Testis (tissue), 2 donors: ENCODE measurements at regions not wholly inside any gene's neighbourhood (a gene's known extent, or its start where the extent isn't known, plus 50 kb on each side); places are given as distances from the start of the nearest gene placed in this dataset.
"Not testable (repeated sequence)": the region's sequence is repeated elsewhere in the genome, so short reads cannot be mapped to it uniquely, and the experiment has no call there.

Experiments used
- POLR2A ChIP-seq: fragments of 450-650 bp; IDR thresholded peaks from one replicate; pipeline ENCODE4 v1.6.1; 2017; ENCODE audit warnings: antibody characterized with exemption, mild to moderate bottlenecking, moderate library complexity
- TF ChIP-seq, protein P1 (sequence below), 3 experiments: fragments of 450-650 bp in 2 of 3; fragments of 200-600 bp in 1 of 3; sonication (generic) in 1 of 3; IDR thresholded peaks; one replicate each; pipeline ENCODE4 v1.5.1; 2016 to 2019; ENCODE audit warnings: antibody characterized with exemption in 3 of 3, mild to moderate bottlenecking in 2 of 3, moderate library complexity in 1 of 3

- TF ChIP-seq, protein P1, sequence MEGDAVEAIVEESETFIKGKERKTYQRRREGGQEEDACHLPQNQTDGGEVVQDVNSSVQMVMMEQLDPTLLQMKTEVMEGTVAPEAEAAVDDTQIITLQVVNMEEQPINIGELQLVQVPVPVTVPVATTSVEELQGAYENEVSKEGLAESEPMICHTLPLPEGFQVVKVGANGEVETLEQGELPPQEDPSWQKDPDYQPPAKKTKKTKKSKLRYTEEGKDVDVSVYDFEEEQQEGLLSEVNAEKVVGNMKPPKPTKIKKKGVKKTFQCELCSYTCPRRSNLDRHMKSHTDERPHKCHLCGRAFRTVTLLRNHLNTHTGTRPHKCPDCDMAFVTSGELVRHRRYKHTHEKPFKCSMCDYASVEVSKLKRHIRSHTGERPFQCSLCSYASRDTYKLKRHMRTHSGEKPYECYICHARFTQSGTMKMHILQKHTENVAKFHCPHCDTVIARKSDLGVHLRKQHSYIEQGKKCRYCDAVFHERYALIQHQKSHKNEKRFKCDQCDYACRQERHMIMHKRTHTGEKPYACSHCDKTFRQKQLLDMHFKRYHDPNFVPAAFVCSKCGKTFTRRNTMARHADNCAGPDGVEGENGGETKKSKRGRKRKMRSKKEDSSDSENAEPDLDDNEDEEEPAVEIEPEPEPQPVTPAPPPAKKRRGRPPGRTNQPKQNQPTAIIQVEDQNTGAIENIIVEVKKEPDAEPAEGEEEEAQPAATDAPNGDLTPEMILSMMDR (IDR thresholded peaks at IDR 0.05), result not testable (repeated sequence)
- not testable (repeated sequence) for TF ChIP-seq POLR2A
Measured at GRCh38 chr9:39675211-39675553, 319.7 kb downstream of the SPATA31A1 start.
